RPMI8226 (cell line): ENCODE measurements at regions not wholly inside any gene's neighbourhood (a gene's known extent, or its start where the extent isn't known, plus 50 kb on each side); places are given as distances from the start of the nearest gene placed in this dataset.
A peak's percentile ranks its signal among the peaks of the same experiment; 100 is the strongest.

Experiments
- DNase-seq: peaks from one replicate; pipeline ENCODE4 v3.0.0-alpha.2; 2015

DNA sequence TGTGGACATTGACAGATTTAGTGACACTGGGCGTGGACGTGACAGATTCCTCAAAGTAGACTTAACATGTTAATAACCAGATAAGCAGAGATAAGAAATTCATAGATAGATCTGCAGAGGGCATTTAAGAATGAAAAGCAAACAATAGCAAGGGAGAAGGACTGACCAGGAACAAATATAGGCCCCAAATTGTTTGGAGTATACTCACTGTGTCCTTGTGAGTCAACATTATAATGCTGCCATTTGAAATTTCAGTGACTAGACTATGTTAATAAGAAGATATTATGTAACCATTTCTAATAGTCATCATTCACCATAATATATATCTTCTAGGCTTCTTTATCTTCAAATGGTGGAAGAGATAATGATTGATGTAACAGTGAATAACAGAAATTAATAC is 78.1 kb upstream of the SLC38A11 start:
- no peak for DNase-seq

GRCh38 chr2:165032559-165032958 is 77.2 kb upstream of the SLC38A11 start:
- no peak for DNase-seq

DNA sequence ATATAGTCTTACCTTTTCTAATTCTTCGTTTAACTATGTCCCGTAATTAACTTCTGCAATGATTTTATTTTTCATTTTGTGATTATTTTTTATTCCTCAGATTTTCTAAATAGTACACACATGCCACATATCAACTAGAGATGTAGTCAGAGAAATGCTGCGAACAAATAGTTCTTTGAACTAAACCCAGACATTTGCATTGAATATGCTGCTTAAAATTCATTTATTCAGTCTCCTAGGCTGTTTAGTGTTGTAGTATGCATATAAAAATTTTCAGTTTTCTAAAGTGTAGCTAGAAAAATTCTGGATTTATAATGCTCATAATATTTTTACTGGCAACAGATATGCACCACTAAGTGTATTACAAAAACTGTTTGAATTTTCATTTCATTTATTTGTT is 68.9 kb upstream of the SLC38A11 start:
- no peak for DNase-seq

DNA sequence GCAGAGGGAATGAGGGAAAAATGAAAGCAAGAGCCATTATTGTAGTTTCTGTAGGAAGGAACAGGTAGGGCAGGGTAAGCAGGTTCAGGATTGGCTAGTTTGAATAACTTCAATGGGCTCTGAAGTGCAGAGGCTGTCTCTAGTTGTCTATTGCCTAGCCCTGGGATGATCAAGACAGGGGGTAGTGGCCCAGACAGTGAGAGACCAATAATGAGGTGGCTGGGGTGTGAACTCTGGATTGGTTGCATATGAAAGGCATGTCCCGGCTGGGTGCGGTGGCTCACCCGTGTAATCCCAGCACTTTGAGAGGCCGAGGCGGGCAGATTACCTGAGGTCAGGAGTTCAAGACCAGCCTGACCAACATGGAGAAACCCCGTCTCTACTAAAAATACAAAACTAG is 67.5 kb upstream of the SLC38A11 start:
- no peak for DNase-seq

DNA sequence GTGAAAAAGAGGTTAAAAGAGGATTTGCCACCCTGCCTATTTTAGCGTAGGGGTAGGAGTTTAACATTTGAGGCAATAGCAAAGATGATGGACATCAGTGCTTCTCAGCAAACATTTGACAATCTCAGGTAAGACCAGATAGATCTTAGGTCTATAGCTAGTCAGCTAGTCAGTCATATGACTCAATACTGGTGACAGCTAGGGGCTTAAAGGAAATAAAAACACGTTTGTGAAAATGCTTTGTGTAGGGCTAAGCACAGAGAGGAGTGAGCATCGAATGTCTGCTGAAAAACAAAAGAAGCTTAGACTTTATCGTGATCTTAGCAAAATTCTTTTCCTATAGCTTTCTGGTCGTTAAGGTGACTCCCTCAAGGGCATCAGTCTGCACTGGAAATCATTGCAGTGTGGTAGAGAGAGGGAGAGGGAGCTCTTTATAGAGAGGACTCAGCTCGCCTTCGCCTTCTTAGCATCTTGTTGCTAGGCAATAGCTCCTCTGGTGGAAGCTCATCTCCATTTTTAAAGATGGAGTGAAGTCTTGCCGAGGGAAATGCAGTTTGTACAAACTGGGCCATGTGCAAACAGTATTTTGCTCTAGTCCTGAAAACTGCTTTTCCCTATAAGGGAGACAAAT is 62.8 kb upstream of the SLC38A11 start:
- DNase-seq, result no peak

DNA sequence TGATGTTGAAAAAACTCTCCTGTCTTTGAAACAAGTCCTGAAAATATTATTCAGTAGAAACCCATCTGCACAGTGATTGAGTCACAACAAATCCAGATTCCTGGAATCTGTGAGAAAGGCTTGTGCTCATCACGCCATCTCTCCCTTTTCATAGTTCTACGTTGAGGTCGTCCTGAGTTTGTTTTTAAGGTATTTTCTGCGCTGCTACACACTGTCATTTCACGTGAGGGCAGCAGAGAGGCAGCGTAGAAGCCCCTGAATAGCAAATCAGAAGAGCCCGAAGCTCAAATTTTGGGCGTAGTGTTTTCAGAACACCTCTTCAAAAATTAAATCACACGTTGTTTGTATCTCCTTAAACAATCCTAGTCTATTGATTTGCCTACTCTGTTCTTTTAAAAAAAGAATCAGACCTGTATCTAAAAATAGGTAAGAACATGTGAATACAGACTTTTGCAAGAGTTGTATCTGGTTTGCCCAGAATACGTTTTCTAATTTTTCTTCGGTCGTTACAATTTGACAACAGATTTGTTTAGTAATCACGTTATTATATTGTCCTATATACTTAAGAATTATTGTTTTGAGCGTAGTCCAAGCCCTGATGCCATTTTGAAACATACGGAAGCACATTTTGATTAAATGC is 61.6 kb upstream of the SLC38A11 start:
- DNase-seq, result peak; percentile 38

DNA sequence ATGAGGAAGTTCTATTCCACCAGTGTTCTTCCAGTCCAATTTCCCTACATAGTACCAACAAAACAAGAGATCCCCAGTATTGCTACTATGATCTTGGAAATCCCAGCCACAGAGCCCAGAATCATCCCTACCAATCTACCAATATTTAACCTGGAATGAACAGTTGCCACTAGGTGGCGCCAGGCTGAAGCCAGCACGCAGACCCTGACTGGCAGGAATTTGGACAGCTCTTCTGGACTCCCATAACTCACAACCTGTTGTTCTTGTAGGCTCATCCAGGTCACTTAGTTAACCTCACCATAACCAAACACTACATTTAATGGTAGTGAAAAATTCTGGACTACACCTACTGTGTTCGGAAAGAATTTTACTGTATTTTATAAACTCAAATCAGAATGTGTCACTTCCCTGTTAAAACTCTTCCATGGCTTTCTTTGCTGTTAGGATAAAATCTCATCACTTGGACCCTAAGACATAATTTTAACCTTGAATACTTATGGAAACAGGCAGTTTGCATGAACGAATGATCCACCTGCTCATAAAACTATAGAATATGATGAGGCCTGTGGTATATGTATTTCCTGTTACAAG is 59.8 kb upstream of the SLC38A11 start:
- DNase-seq, result peak; percentile 71

- no peak for DNase-seq
These were observed 58.8 kb upstream of the SLC38A11 start for GRCh38 chr2:165013944-165014619.

GRCh38 chr2:165011199-165011598 is 55.9 kb upstream of the SLC38A11 start:
- DNase-seq, result no peak

GRCh38 chr2:165010556-165010955 is 55.2 kb upstream of the SLC38A11 start:
- no peak for DNase-seq

- DNase-seq, result no peak
These were observed 54.1 kb upstream of the SLC38A11 start for GRCh38 chr2:165009466-165009865.

DNA sequence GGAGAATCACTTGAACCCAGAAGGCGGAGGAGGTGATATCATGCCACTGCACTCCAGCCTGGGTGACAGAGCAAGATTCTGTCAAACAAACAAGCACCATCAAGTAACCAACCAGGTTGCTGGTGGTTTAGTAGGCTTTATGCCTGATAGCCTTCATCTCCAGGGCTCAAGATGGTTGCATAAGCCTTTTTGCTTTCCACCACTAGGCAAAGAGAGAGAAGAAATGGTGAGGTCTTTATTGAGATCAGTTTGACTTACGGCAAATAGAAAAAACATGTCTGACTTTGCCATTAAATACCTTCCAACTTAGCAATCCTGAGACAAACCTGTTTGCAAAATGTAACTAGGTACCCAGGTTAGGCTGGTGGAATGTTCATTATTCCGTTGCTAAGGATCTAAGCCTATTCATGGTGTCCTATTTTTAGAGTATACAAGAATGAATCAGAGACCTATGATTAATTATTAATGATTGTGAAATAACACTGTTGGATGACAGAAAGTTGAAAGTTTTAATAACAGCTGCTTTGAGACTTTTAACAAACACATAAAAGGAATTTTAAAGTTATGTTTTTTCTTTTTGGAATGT is 53.5 kb upstream of the SLC38A11 start:
- no peak for DNase-seq

DNA sequence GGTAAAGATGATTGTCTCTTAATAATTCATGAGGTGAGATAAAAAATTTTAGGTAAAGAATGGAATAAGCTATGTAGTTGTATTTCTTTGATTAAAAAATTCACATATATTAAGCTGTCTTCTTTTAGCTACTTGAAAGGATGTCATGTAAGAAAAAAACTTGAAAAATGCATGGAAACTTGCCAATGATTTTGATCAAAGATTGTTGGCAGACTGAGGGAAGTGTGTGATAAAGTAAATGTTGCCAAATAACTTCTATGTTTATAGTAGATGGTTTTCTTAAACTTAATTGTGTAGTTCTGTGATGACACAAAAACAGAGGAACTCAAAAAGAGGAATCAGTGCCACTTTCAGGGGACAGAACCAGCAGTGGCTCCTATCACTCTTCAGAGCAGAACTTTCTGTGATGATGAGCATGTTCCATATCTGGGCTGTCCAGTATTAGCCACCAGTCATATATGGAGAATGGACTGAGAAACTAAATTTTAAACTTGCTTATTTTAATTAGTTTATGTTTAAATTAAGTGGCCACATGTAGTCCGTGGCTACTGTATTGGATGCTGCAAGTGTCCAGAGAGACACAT is 51.9 kb upstream of the SLC38A11 start:
- DNase-seq, result no peak
